B cell (primary cell): ENCODE measurements at regions not wholly inside any gene's neighbourhood (a gene's known extent, or its start where the extent isn't known, plus 50 kb on each side); places are given as distances from the start of the nearest gene placed in this dataset.

Source experiments
- ATAC-seq: fragments of 200-7000 bp; cut with Tn5 transposase; one replicate; pipeline ENCODE4 v1.10.0; 2021; ENCODE audit warnings: low read depth, mild to moderate bottlenecking, moderate number of reproducible peaks, moderate library complexity
- CTCF ChIA-PET: fragments of 350-600 bp; sonication (Branson Sonifier 250); formaldehyde crosslinking; loops from one replicate; lab custom pipeline; 2021; ENCODE audit warnings: antibody characterized with exemption, inconsistent platforms; lab: Charles Lee
- POLR2A ChIA-PET: fragments of 350-600 bp; sonication (Branson Sonifier 250); formaldehyde crosslinking; loops from one replicate; lab custom pipeline; 2021; ENCODE audit warnings: antibody characterized with exemption; lab: Charles Lee
- DNase-seq: peaks from one replicate; pipeline ENCODE4 v3.0.0; 2013
- H2AFZ ChIP-seq: 2 replicates; pipeline ENCODE4 v1.6.1; 2012; ENCODE audit warnings: mild to moderate bottlenecking, low read depth, low read length; ENCODE audit not compliant: insufficient read depth, poor library complexity, severe bottlenecking
- H3K27ac ChIP-seq, 2 donors: 1 replicate in 1 of 2; 2 replicates in 1 of 2; pipeline ENCODE4 v1.5.1; 2012 to 2013; ENCODE audit warnings: low read length in 2 of 2, mild to moderate bottlenecking in 2 of 2, moderate library complexity in 1 of 2
- H3K27me3 ChIP-seq, 4 experiments: fragments of 200-600 bp in 1 of 4; sonication (generic) in 1 of 4; replicated peaks in 1 of 4; 1 replicate in 2 of 4; 2 replicates in 2 of 4; pipeline versions ENCODE4 v1.6.1 to v1.7.0; 2013 to 2016; ENCODE audit warnings: low read length in 3 of 4, mild to moderate bottlenecking in 2 of 4, mixed read lengths in 1 of 4, moderate library complexity in 1 of 4; ENCODE audit not compliant: insufficient read depth in 4 of 4, control insufficient read depth in 3 of 4; ENCODE audit errors: control extremely low read depth in 1 of 4
- H3K36me3 ChIP-seq, 2 experiments: replicated peaks in 1 of 2; 1 replicate in 1 of 2; 2 replicates in 1 of 2; pipeline versions ENCODE4 v1.6.1 to v1.7.1; 2013; ENCODE audit warnings: low read length in 1 of 2; ENCODE audit not compliant: insufficient read depth in 2 of 2, control insufficient read depth in 1 of 2; ENCODE audit errors: control extremely low read depth in 1 of 2, extremely low read depth in 1 of 2
- H3K4me1 ChIP-seq, 2 donors: fragments of 200-600 bp in 1 of 2; sonication (generic) in 1 of 2; 1 replicate in 1 of 2; 2 replicates in 1 of 2; pipeline versions ENCODE4 v1.5.1 to v1.6.1; 2013 to 2017; ENCODE audit warnings: low read length in 2 of 2; ENCODE audit not compliant: control insufficient read depth in 2 of 2, insufficient read depth in 2 of 2
- H3K4me2 ChIP-seq: replicated peaks from 2 replicates; pipeline ENCODE3; 2012; ENCODE audit warnings: mild to moderate bottlenecking, low read depth, low read length; ENCODE audit not compliant: poor library complexity, severe bottlenecking
- H3K4me3 ChIP-seq, 5 experiments: fragments of 200-600 bp in 1 of 5; sonication (generic) in 1 of 5; 1 replicate in 3 of 5; 2 replicates in 2 of 5; pipeline versions ENCODE4 v1.5.1 to v1.7.0; 2011 to 2016; ENCODE audit warnings: low read length in 4 of 5, mild to moderate bottlenecking in 4 of 5, low read depth in 2 of 5, control low read depth in 1 of 5, moderate library complexity in 1 of 5; ENCODE audit not compliant: insufficient read depth in 1 of 5; ENCODE audit errors: control extremely low read depth in 1 of 5, extremely low read depth in 1 of 5
- H3K79me2 ChIP-seq: fragments of 200-600 bp; sonication (generic); one replicate; pipeline ENCODE4 v1.6.0; 2016; ENCODE audit warnings: low read length; ENCODE audit not compliant: control insufficient read depth, insufficient read depth
- H3K9ac ChIP-seq: fragments of 200-600 bp; sonication (generic); 2 replicates; pipeline ENCODE4 v1.6.1; 2017; ENCODE audit warnings: mild to moderate bottlenecking, low read length, moderate library complexity
- H3K9me3 ChIP-seq, 3 donors: one replicate each; pipeline versions ENCODE4 v1.6.1 to v1.7.1; 2013; ENCODE audit warnings: low read length in 2 of 3; ENCODE audit not compliant: control insufficient read depth in 2 of 3, insufficient read depth in 1 of 3; ENCODE audit errors: control extremely low read depth in 1 of 3
- H4K20me1 ChIP-seq: 2 replicates; pipeline ENCODE4 v1.6.0; 2012; ENCODE audit warnings: mild to moderate bottlenecking, low read length; ENCODE audit not compliant: insufficient read depth, control insufficient read depth, poor library complexity, severe bottlenecking
- H3K27ac Mint-ChIP-seq: one replicate; pipeline ENCODE4 v1.8.0; 2021; ENCODE audit warnings: mixed read lengths
- H3K27me3 Mint-ChIP-seq: one replicate; pipeline ENCODE4 v1.8.0; 2021; ENCODE audit warnings: mixed read lengths
- H3K4me1 Mint-ChIP-seq: one replicate; pipeline ENCODE4 v1.8.0; 2021; ENCODE audit warnings: mixed read lengths
- H3K4me3 Mint-ChIP-seq: one replicate; pipeline ENCODE4 v1.8.0; 2021; ENCODE audit warnings: mixed read lengths
- H3K9me3 Mint-ChIP-seq: one replicate; pipeline ENCODE4 v1.8.0; 2022; ENCODE audit warnings: mixed read lengths; ENCODE audit not compliant: insufficient read depth
- EZH2 ChIP-seq: IDR thresholded peaks from 2 replicates; pipeline ENCODE4 v1.6.1; 2012; ENCODE audit warnings: borderline replicate concordance, low read depth, mild to moderate bottlenecking, moderate library complexity, low read length; ENCODE audit not compliant: insufficient read depth, poor library complexity, severe bottlenecking
- WGBS: methylation state at CpG from one replicate; pipeline ENCODE4 v1.1.5; 2013; ENCODE audit warnings: missing lambda C conversion rate; ENCODE audit not compliant: insufficient coverage; 5-methylcytosine and 5-hydroxymethylcytosine counted together
- intact Hi-C: fragments of 100-400 bp; cut with micrococcal nuclease; formaldehyde crosslinking; loops from one replicate; pipeline ENCODE4 v1.10.0; 2022
- TF ChIP-seq, protein P1 (sequence below): fragments of 200-600 bp; IDR thresholded peaks from one replicate; pipeline ENCODE4 v1.8.0; 2022; ENCODE audit warnings: antibody characterized with exemption, mild to moderate bottlenecking

DNA sequence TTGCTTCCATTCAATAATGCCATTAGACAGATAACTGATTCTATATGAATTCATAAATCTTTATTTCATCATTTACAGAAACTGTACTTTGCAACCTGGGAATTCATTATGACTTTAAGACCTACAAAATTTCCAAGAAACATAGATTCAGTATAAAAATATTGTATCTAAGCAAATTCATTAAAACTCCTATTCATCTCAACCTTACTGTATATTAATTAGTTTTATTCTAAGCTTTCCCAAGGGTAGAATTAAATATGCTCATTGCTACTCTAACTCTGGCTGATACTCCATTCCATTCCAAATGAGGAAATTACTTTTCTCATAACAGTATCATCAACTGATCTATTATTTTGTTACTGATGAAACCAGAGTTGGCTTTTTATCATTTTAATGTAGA lies 473.0 kb upstream of the LRRTM4 start:
- Mint-ChIP-seq H3K9me3 (peaks cover 2% of the 10 kb centered on the region), H3K27me3 (no peaks in the 10 kb centered on the region), H3K27ac (no peak overlapping the region), H3K4me1 (no peaks in the 10 kb centered on the region), H3K4me3 (no peak overlapping the region)
- Histone ChIP-seq H3K36me3 (no peaks in the 10 kb centered on the region), H3K27me3 (no peaks in the 10 kb centered on the region), H4K20me1 (no peaks in the 10 kb centered on the region), H3K9me3 (no peaks in the 10 kb centered on the region), H2AFZ (no peak overlapping the region), H3K4me2 (no peak overlapping the region), H3K79me2 (no peaks in the 10 kb centered on the region), H3K9ac (no peak overlapping the region), H3K27ac (no peak overlapping the region), H3K4me3 (no peak overlapping the region), H3K4me1 (no peaks in the 10 kb centered on the region)
- TF ChIP-seq EZH2, result no peak
- TF ChIP-seq, protein P1, sequence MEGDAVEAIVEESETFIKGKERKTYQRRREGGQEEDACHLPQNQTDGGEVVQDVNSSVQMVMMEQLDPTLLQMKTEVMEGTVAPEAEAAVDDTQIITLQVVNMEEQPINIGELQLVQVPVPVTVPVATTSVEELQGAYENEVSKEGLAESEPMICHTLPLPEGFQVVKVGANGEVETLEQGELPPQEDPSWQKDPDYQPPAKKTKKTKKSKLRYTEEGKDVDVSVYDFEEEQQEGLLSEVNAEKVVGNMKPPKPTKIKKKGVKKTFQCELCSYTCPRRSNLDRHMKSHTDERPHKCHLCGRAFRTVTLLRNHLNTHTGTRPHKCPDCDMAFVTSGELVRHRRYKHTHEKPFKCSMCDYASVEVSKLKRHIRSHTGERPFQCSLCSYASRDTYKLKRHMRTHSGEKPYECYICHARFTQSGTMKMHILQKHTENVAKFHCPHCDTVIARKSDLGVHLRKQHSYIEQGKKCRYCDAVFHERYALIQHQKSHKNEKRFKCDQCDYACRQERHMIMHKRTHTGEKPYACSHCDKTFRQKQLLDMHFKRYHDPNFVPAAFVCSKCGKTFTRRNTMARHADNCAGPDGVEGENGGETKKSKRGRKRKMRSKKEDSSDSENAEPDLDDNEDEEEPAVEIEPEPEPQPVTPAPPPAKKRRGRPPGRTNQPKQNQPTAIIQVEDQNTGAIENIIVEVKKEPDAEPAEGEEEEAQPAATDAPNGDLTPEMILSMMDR, result no peak
- POLR2A ChIA-PET, result no interaction called here
- ATAC-seq (no peak), DNase-seq (no peak)
- CTCF ChIA-PET, result no interaction called here
- intact Hi-C loops, result no loop called here

DNA sequence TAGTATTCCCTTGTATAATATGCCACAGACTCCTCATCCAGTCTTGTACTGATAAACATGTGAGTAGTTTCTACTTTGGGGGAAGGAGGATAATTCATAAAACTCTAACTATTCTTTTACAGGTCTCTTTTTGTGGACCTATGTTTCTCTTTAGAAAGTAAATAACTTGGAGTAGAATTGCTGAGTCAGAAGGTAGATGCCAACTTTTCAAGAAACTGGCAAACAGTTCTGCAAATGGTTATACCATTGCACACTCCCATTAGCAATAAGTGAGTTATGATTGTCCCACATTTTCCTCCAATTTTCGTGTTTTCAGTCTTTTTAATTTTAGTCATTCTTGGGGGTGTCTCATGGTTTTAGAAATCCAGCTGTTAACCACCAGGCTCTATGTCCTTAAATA lies 477.2 kb upstream of the LRRTM4 start:
- Histone ChIP-seq H3K9ac (no peak overlapping the region), H3K27me3 (no peaks in the 10 kb centered on the region), H3K4me3 (no peak overlapping the region), H3K27ac (no peak overlapping the region), H3K79me2 (no peaks in the 10 kb centered on the region), H4K20me1 (no peaks in the 10 kb centered on the region), H3K9me3 (no peaks in the 10 kb centered on the region), H2AFZ (no peak overlapping the region), H3K4me1 (no peaks in the 10 kb centered on the region), H3K4me2 (no peak overlapping the region), H3K36me3 (no peaks in the 10 kb centered on the region)
- Mint-ChIP-seq H3K27ac (no peak overlapping the region), H3K4me1 (no peaks in the 10 kb centered on the region), H3K4me3 (no peak overlapping the region), H3K9me3 (peaks cover 2% of the 10 kb centered on the region), H3K27me3 (no peaks in the 10 kb centered on the region)
- DNase-seq (no peak), ATAC-seq (no peak)
- CTCF ChIA-PET, result interaction anchor here (0.6 kb wide), 1 partner anchor 40 kb away, joined by 3 read pairs; no protein-coding TSS in a partner anchor
- POLR2A ChIA-PET, result no interaction called here
- intact Hi-C loops, result no loop called here
- no CpG with 5 or more reads among the region's 1 CpG for WGBS
- TF ChIP-seq, protein P1, result no peak
- TF ChIP-seq EZH2, result no peak
